Esophagus muscularis mucosa (tissue), 3 donors: ENCODE measurements at regions not wholly inside any gene's neighbourhood (a gene's known extent, or its start where the extent isn't known, plus 50 kb on each side); places are given as distances from the start of the nearest gene placed in this dataset.
"Not testable (repeated sequence)": the region's sequence is repeated elsewhere in the genome, so short reads cannot be mapped to it uniquely, and the experiment has no call there.

Experiments
- CTCF ChIP-seq, 3 experiments: fragments of 200-600 bp in 2 of 3; fragments of 450-650 bp in 1 of 3; sonication (generic) in 2 of 3; IDR thresholded peaks; one replicate each; pipeline ENCODE4 v1.5.1; 2017 to 2019; ENCODE audit warnings: antibody characterized with exemption in 3 of 3, mild to moderate bottlenecking in 2 of 3, moderate library complexity in 1 of 3
- POLR2A ChIP-seq: fragments of 450-650 bp; IDR thresholded peaks from one replicate; pipeline ENCODE4 v1.6.1; 2017; ENCODE audit warnings: antibody characterized with exemption, moderate library complexity, mild to moderate bottlenecking, low read depth

- not testable (repeated sequence) for TF ChIP-seq POLR2A; CTCF (IDR thresholded peaks at IDR 0.05)
These were observed 3970.3 kb upstream of the TPTE start for GRCh38 chr21:6551045-6551444.
